ENCODE measurements at regions not wholly inside any gene's neighbourhood (a gene's known extent, or its start where the extent isn't known, plus 50 kb on each side); places are given as distances from the start of the nearest gene placed in this dataset.

- TF ChIP-seq CTCF (IDR thresholded peaks at IDR 0.05) (no peak), EP300 (IDR thresholded peaks at IDR 0.05; ENCODE audit: low read depth) (no peak), POLR2A (IDR thresholded peaks at IDR 0.05) (no peak), POLR2AphosphoS5 (IDR thresholded peaks at IDR 0.05) (no peak)
Observed at GRCh38 chr5:109619606-109620005, 70.1 kb upstream of the MAN2A1 start.
